ENCODE measurements at regions not wholly inside any gene's neighbourhood (a gene's known extent, or its start where the extent isn't known, plus 50 kb on each side); places are given as distances from the start of the nearest gene placed in this dataset.

GRCh38 chr15:31480356-31481025 is 153.9 kb downstream of the KLF13 start:
- Mint-ChIP-seq H3K4me3 (ENCODE audit: unreplicated experiment) (no peak overlapping the region), H3K27me3 (ENCODE audit: low read depth, unreplicated experiment) (peaks cover 57% of the 10 kb centered on the region), H3K27ac (ENCODE audit: unreplicated experiment) (no peak overlapping the region), H3K36me3 (ENCODE audit: low read depth, unreplicated experiment) (peaks cover 6% of the 10 kb centered on the region), H3K9me3 (ENCODE audit: unreplicated experiment) (peaks cover 11% of the 10 kb centered on the region), H3K4me1 (ENCODE audit: low read depth, unreplicated experiment) (no peaks in the 10 kb centered on the region)
- Histone ChIP-seq H3K9ac (ENCODE audit: low read length) (no peak overlapping the region), H3K4me1 (ENCODE audit: insufficient read depth, low read length) (no peaks in the 10 kb centered on the region), H3K9me3 (ENCODE audit: insufficient read depth, low read depth, low read length) (no peaks in the 10 kb centered on the region), H3K4me3 (ENCODE audit: insufficient read depth, low read depth, low read length) (no peak overlapping the region), H3K27ac (ENCODE audit: low read depth, low read length) (no peak overlapping the region), H3K79me2 (ENCODE audit: insufficient read depth, low read length) (no peaks in the 10 kb centered on the region), H3K4me2 (ENCODE audit: low read length) (no peak overlapping the region), H3K36me3 (ENCODE audit: insufficient read depth, low read length) (no peaks in the 10 kb centered on the region), H2AFZ (ENCODE audit: low read depth, low read length) (no peak overlapping the region), H4K20me1 (ENCODE audit: insufficient read depth, low read length) (no peaks in the 10 kb centered on the region), H3K27me3 (ENCODE audit: insufficient read depth, low read length) (peaks cover 20% of the 10 kb centered on the region)
- FAIRE-seq: no peak
- no peak for DNase-seq (ENCODE audit: low read depth)
- TF ChIP-seq CTCF (IDR thresholded peaks at IDR 0.05; ENCODE audit: insufficient read depth, low read depth, low read length) (no peak), EZH2 (IDR thresholded peaks at IDR 0.05; ENCODE audit: insufficient read depth, low read length) (no peak)

- peaks cover 6% of the 10 kb centered on the region for H3K36me3 Mint-ChIP-seq (ENCODE audit: low read depth, unreplicated experiment)
- H3K27ac Mint-ChIP-seq (ENCODE audit: unreplicated experiment): no peak overlapping the region
- Histone ChIP-seq H3K4me1 (ENCODE audit: insufficient read depth, low read length) (no peaks in the 10 kb centered on the region), H3K27me3 (ENCODE audit: insufficient read depth, low read length) (peaks cover 20% of the 10 kb centered on the region), H3K4me2 (ENCODE audit: low read length) (no peak overlapping the region), H3K79me2 (ENCODE audit: insufficient read depth, low read length) (no peaks in the 10 kb centered on the region), H4K20me1 (ENCODE audit: insufficient read depth, low read length) (no peaks in the 10 kb centered on the region), H3K27ac (ENCODE audit: low read depth, low read length) (no peak overlapping the region), H3K9me3 (ENCODE audit: insufficient read depth, low read depth, low read length) (no peaks in the 10 kb centered on the region), H3K9ac (ENCODE audit: low read length) (no peak overlapping the region), H2AFZ (ENCODE audit: low read depth, low read length) (no peak overlapping the region), H3K4me3 (ENCODE audit: insufficient read depth, low read depth, low read length) (no peak overlapping the region), H3K36me3 (ENCODE audit: insufficient read depth, low read length) (no peaks in the 10 kb centered on the region)
- peaks cover 11% of the 10 kb centered on the region for H3K9me3 Mint-ChIP-seq (ENCODE audit: unreplicated experiment)
- DNase-seq (ENCODE audit: low read depth): no peak
- H3K4me1 Mint-ChIP-seq (ENCODE audit: low read depth, unreplicated experiment): no peaks in the 10 kb centered on the region
- FAIRE-seq: no peak
- no peak overlapping the region for H3K4me3 Mint-ChIP-seq (ENCODE audit: unreplicated experiment)
- peaks cover 62% of the 10 kb centered on the region for H3K27me3 Mint-ChIP-seq (ENCODE audit: low read depth, unreplicated experiment)
- TF ChIP-seq CTCF (IDR thresholded peaks at IDR 0.05; ENCODE audit: insufficient read depth, low read depth, low read length) (no peak), EZH2 (IDR thresholded peaks at IDR 0.05; ENCODE audit: insufficient read depth, low read length) (no peak)
These were observed 154.5 kb downstream of the KLF13 start for GRCh38 chr15:31481142-31481541.
